IMR-90 (cell line): ENCODE measurements at regions not wholly inside any gene's neighbourhood (a gene's known extent, or its start where the extent isn't known, plus 50 kb on each side); places are given as distances from the start of the nearest gene placed in this dataset.

Experiments used
- ATAC-seq: fragments of 200-7000 bp; cut with Tn5 transposase; 2 replicates; pipeline ENCODE4 v1.9.1; 2020; ENCODE audit warnings: low read depth, mild to moderate bottlenecking, moderate library complexity
- BruUV-seq: library from RNA; stranded (reverse); fragments of 400-500 nt; replicated peaks from 2 replicates; lab custom pipeline; 2021; lab: Mats Ljungman, UMichigan
- CTCF ChIA-PET: fragments of 300-600 bp; formaldehyde crosslinking; extraction: SDS; loops from one replicate; lab custom pipeline; 2021; ENCODE audit warnings: antibody characterized with exemption; lab: Yijun Ruan, JAX
- POLR2A ChIA-PET: fragments of 300-600 bp; sonication (Branson Sonifier 250); formaldehyde crosslinking; loops from one replicate; lab custom pipeline; 2022; ENCODE audit warnings: antibody characterized with exemption; ENCODE audit not compliant: unreplicated experiment; lab: Charles Lee
- DNase-seq: peaks from one replicate; pipeline ENCODE4 v3.0.0; 2013
- H2AFZ ChIP-seq: replicated peaks from 2 replicates; pipeline ENCODE3; 2013; ENCODE audit warnings: low read length, mild to moderate bottlenecking; ENCODE audit not compliant: poor library complexity
- H2AK5ac ChIP-seq: 2 replicates; pipeline ENCODE4 v1.6.1; 2013; ENCODE audit warnings: low read depth, low read length, inconsistent platforms
- H2AK9ac ChIP-seq: replicated peaks from 2 replicates; pipeline ENCODE3; 2013; ENCODE audit warnings: mild to moderate bottlenecking, low read depth, low read length, moderate library complexity; ENCODE audit not compliant: poor library complexity
- H2BK120ac ChIP-seq: 2 replicates; pipeline ENCODE4 v1.6.1; 2013; ENCODE audit warnings: low read depth, low read length, inconsistent platforms
- H2BK15ac ChIP-seq: 3 replicates; pipeline ENCODE4 v1.6.1; 2013; ENCODE audit warnings: low read depth, low read length, inconsistent platforms
- H2BK20ac ChIP-seq: 2 replicates; pipeline ENCODE4 v1.6.1; 2013; ENCODE audit warnings: low read depth, mild to moderate bottlenecking, inconsistent platforms, low read length, moderate library complexity
- H2BK5ac ChIP-seq: 2 replicates; pipeline ENCODE4 v1.6.1; 2013; ENCODE audit warnings: mild to moderate bottlenecking, low read depth, low read length, inconsistent platforms; ENCODE audit not compliant: poor library complexity, severe bottlenecking
- H3K14ac ChIP-seq: replicated peaks from 2 replicates; pipeline ENCODE4 v1.6.1; 2013; ENCODE audit warnings: low read depth, low read length, inconsistent platforms
- H3K18ac ChIP-seq: 2 replicates; pipeline ENCODE4 v1.6.1; 2013; ENCODE audit warnings: low read depth, low read length, control low read depth
- H3K23ac ChIP-seq: 2 replicates; pipeline ENCODE4 v1.6.1; 2013; ENCODE audit warnings: low read depth, low read length, inconsistent platforms
- H3K27ac ChIP-seq: 2 replicates; pipeline ENCODE4 v1.5.1; 2013; ENCODE audit warnings: mild to moderate bottlenecking, control low read depth, low read length; ENCODE audit not compliant: insufficient read depth
- H3K27me3 ChIP-seq: 2 replicates; pipeline ENCODE4 v1.6.1; 2013; ENCODE audit warnings: low read length; ENCODE audit not compliant: control insufficient read depth, insufficient read depth
- H3K36me3 ChIP-seq: 2 replicates; pipeline ENCODE4 v1.6.1; 2013; ENCODE audit warnings: low read length, mixed read lengths; ENCODE audit not compliant: control insufficient read depth, insufficient read depth
- H3K4ac ChIP-seq: 2 replicates; pipeline ENCODE4 v1.6.1; 2013; ENCODE audit warnings: low read depth, low read length, inconsistent platforms
- H3K4me1 ChIP-seq: 2 replicates; pipeline ENCODE4 v1.6.1; 2013; ENCODE audit warnings: low read length, mixed read lengths; ENCODE audit not compliant: control insufficient read depth, insufficient read depth
- H3K4me2 ChIP-seq: 2 replicates; pipeline ENCODE4 v1.6.1; 2013; ENCODE audit warnings: low read depth, mild to moderate bottlenecking, control low read depth, low read length, moderate library complexity
- H3K4me3 ChIP-seq: 2 replicates; pipeline ENCODE4 v1.5.1; 2013; ENCODE audit warnings: low read depth, mild to moderate bottlenecking, control low read depth, low read length, moderate library complexity; ENCODE audit not compliant: insufficient read depth
- H3K56ac ChIP-seq: 2 replicates; pipeline ENCODE4 v1.6.1; 2013; ENCODE audit warnings: low read length, inconsistent platforms; ENCODE audit not compliant: insufficient read depth; ENCODE audit errors: extremely low read depth
- H3K79me1 ChIP-seq, 2 experiments: 2 replicates each; pipeline ENCODE4 v1.6.1; 2013; ENCODE audit warnings: low read length in 2 of 2, inconsistent platforms in 1 of 2, low read depth in 1 of 2
- H3K9ac ChIP-seq: 2 replicates; pipeline ENCODE4 v1.6.1; 2013; ENCODE audit warnings: low read depth, low read length, control low read depth
- H3K9me1 ChIP-seq: 2 replicates; pipeline ENCODE4 v1.6.1; 2013; ENCODE audit warnings: low read length, inconsistent platforms; ENCODE audit not compliant: insufficient read depth
- H3K9me3 ChIP-seq: 2 replicates; pipeline ENCODE4 v1.6.1; 2013; ENCODE audit warnings: low read length; ENCODE audit not compliant: control insufficient read depth, insufficient read depth
- H4K20me1 ChIP-seq: 2 replicates; pipeline ENCODE4 v1.6.1; 2013; ENCODE audit warnings: low read length, inconsistent platforms; ENCODE audit not compliant: insufficient read depth
- H4K5ac ChIP-seq: 2 replicates; pipeline ENCODE4 v1.6.1; 2013; ENCODE audit warnings: mild to moderate bottlenecking, low read depth, low read length, control low read depth
- H4K8ac ChIP-seq, 2 experiments: 2 replicates each; pipeline ENCODE4 v1.6.1; 2013; ENCODE audit warnings: low read depth in 2 of 2, low read length in 2 of 2, control low read depth in 1 of 2, inconsistent platforms in 1 of 2
- H4K91ac ChIP-seq: 2 replicates; pipeline ENCODE4 v1.6.1; 2013; ENCODE audit warnings: low read depth, low read length, inconsistent platforms; ENCODE audit not compliant: insufficient read depth
- BHLHE40 ChIP-seq: fragments of 150-350 bp; IDR thresholded peaks from 2 replicates; pipeline ENCODE4 v1.6.1; 2016; ENCODE audit warnings: mild to moderate bottlenecking, low read depth, low read length
- ELK1 ChIP-seq: fragments of 150-350 bp; IDR thresholded peaks from 2 replicates; pipeline ENCODE4 v1.6.1; 2016; ENCODE audit warnings: low read depth, mild to moderate bottlenecking, low read length, moderate library complexity, borderline replicate concordance
- FOS ChIP-seq: fragments of 150-350 bp; IDR thresholded peaks from 2 replicates; pipeline ENCODE4 v1.6.1; 2016; ENCODE audit warnings: low read depth, low read length
- MXI1 ChIP-seq: IDR thresholded peaks from 2 replicates; pipeline ENCODE4 v1.6.1; 2012; ENCODE audit warnings: low read depth, mild to moderate bottlenecking, low read length, moderate library complexity, borderline replicate concordance
- RFX5 ChIP-seq: IDR thresholded peaks from 2 replicates; pipeline ENCODE4 v1.8.0; 2012; ENCODE audit warnings: low read depth, mild to moderate bottlenecking, low read length, moderate library complexity
- WGBS, 2 experiments: methylation state at CpG; one replicate each; pipeline versions ENCODE4 v1.1.5 to v1.1.7; 2013; ENCODE audit warnings: missing lambda C conversion rate in 2 of 2; ENCODE audit not compliant: insufficient read length in 1 of 2; ENCODE audit errors: extremely low coverage in 2 of 2; 5-methylcytosine and 5-hydroxymethylcytosine counted together
- dilution Hi-C: fragments of 300-500 bp; cut with HindIII; formaldehyde crosslinking; loops from one replicate; pipeline ENCODE4 v1.14.3; 2018; ENCODE audit warnings: low sequenced_read_pairs; ENCODE audit not compliant: unreplicated experiment
- in situ Hi-C: fragments of 300-500 bp; cut with MboI; formaldehyde crosslinking; loops from 3 replicates; pipeline ENCODE4 v1.14.3; 2019; ENCODE audit warnings: low sequenced_read_pairs, inconsistent platforms, mixed read lengths
- intact Hi-C: fragments of 100-400 bp; cut with micrococcal nuclease; formaldehyde crosslinking; loops from 2 replicates; pipeline ENCODE4 v1.10.0; 2022
- TF ChIP-seq, protein P1 (sequence below): conservative IDR thresholded peaks from 2 replicates; pipeline ENCODE4 v1.5.1; 2012; ENCODE audit warnings: mild to moderate bottlenecking, low read depth, low read length, improper control_type of control experiment

DNA sequence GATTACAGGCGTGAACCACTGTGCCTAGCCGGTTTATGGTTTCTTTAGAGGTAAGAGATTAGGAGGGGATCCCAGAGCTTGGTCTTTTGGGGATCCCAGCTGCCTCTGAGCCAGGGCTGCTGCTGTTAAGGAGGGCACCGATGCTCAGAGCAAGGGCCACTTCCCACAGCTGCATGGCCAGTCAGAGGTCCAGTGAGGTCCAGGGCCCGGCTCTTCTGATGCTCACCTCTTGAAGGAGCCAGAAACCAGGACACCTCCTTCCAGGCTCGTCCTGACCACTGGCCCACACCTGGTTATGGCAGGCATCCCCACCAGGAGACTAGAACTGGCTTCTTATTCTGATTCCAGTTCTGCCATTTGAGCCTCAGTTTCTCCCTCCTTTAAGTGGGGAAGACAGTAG lies 149.0 kb downstream of the TEX29 start:
- no peak overlapping the region for H4K8ac ChIP-seq
- ChIA-PET CTCF (no interaction called here), POLR2A (no interaction called here)
- H2BK120ac ChIP-seq: no peak overlapping the region
- H3K9me3 ChIP-seq: 0 out of 2 replicates have a peak, but pooled peaks cover 2% of the 10 kb centered on the region
- dilution Hi-C loops (no loop called here), intact Hi-C loops (no loop called here), in situ Hi-C loops (no loop called here)
- no peak overlapping the region for H3K27ac ChIP-seq
- H3K23ac ChIP-seq: no peak overlapping the region
- H2AK5ac ChIP-seq: no peak overlapping the region
- H2BK20ac ChIP-seq: no peak overlapping the region
- no peaks in the 10 kb centered on the region for H3K36me3 ChIP-seq
- no peak overlapping the region for H2BK15ac ChIP-seq
- no peak overlapping the region for H3K14ac ChIP-seq
- H2AK9ac ChIP-seq: no peak overlapping the region
- H3K4ac ChIP-seq: no peak overlapping the region
- H4K5ac ChIP-seq: no peak overlapping the region
- DNase-seq (no peak), ATAC-seq (no peak)
- no peaks in the 10 kb centered on the region for H3K4me1 ChIP-seq
- no peak overlapping the region for H3K4me3 ChIP-seq
- no peak overlapping the region for H3K56ac ChIP-seq
- no peak for TF ChIP-seq MXI1
- TF ChIP-seq, protein P1, sequence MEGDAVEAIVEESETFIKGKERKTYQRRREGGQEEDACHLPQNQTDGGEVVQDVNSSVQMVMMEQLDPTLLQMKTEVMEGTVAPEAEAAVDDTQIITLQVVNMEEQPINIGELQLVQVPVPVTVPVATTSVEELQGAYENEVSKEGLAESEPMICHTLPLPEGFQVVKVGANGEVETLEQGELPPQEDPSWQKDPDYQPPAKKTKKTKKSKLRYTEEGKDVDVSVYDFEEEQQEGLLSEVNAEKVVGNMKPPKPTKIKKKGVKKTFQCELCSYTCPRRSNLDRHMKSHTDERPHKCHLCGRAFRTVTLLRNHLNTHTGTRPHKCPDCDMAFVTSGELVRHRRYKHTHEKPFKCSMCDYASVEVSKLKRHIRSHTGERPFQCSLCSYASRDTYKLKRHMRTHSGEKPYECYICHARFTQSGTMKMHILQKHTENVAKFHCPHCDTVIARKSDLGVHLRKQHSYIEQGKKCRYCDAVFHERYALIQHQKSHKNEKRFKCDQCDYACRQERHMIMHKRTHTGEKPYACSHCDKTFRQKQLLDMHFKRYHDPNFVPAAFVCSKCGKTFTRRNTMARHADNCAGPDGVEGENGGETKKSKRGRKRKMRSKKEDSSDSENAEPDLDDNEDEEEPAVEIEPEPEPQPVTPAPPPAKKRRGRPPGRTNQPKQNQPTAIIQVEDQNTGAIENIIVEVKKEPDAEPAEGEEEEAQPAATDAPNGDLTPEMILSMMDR: no peak
- no peak for TF ChIP-seq ELK1
- TF ChIP-seq BHLHE40: no peak
- TF ChIP-seq FOS: no peak
- TF ChIP-seq RFX5: no peak
- no peaks in the 10 kb centered on the region for H3K9me1 ChIP-seq
- no peaks in the 10 kb centered on the region for H4K20me1 ChIP-seq
- H3K79me1 ChIP-seq: no peaks in the 10 kb centered on the region
- H3K4me2 ChIP-seq: no peak overlapping the region
- H2AFZ ChIP-seq: no peak overlapping the region
- H2BK5ac ChIP-seq: no peak overlapping the region
- WGBS, 2 experiments: 37% methylated on average over 2 of the region's 5 CpGs; no CpG with 5 or more reads in 1 of the 2 experiments
- no peak overlapping the region for H3K18ac ChIP-seq
- BruUV-seq: no TSS peak
- H4K91ac ChIP-seq: no peak overlapping the region
- H3K9ac ChIP-seq: no peak overlapping the region
- H3K27me3 ChIP-seq: no peaks in the 10 kb centered on the region
